ENCODE measurements at regions not wholly inside any gene's neighbourhood (a gene's known extent, or its start where the extent isn't known, plus 50 kb on each side); places are given as distances from the start of the nearest gene placed in this dataset.
"Not testable (repeated sequence)": the region's sequence is repeated elsewhere in the genome, so short reads cannot be mapped to it uniquely, and the experiment has no call there.

- no peak for ATAC-seq
These were observed 156.0 kb upstream of the JUN start for GRCh38 chr1:58939666-58940370.

GRCh38 chr1:58941471-58942289 lies 157.8 kb upstream of the JUN start:
- peak; percentile 53 to 57 for ATAC-seq

GRCh38 chr1:58942759-58943191 lies 158.9 kb upstream of the JUN start:
- no peak for ATAC-seq

- ATAC-seq, result peak in 1 of 2 donors; percentile 17
These were observed 159.9 kb upstream of the JUN start for GRCh38 chr1:58943776-58944175.

GRCh38 chr1:58944439-58944838 lies 160.6 kb upstream of the JUN start:
- ATAC-seq, result no peak

GRCh38 chr1:58946390-58946789 lies 162.5 kb upstream of the JUN start:
- no peak for ATAC-seq

GRCh38 chr1:58948671-58949070 lies 164.8 kb upstream of the JUN start:
- ATAC-seq, result no peak

GRCh38 chr1:58949551-58950220 lies 165.8 kb upstream of the JUN start:
- no peak for ATAC-seq

- ATAC-seq, result no peak
These were observed 167.1 kb upstream of the JUN start for GRCh38 chr1:58950897-58951296.

- ATAC-seq, result not testable (repeated sequence)
These were observed 170.1 kb upstream of the JUN start for GRCh38 chr1:58953951-58954350.

GRCh38 chr1:58963287-58963686 lies 179.4 kb upstream of the JUN start:
- not testable (repeated sequence) for ATAC-seq

GRCh38 chr1:58964428-58964827 lies 180.6 kb upstream of the JUN start:
- no peak for ATAC-seq

GRCh38 chr1:58964880-58965279 lies 181.0 kb upstream of the JUN start:
- ATAC-seq, result no peak

GRCh38 chr1:58966103-58966916 lies 182.5 kb upstream of the JUN start:
- no peak for ATAC-seq

GRCh38 chr1:58966917-58967740 lies 183.3 kb upstream of the JUN start:
- ATAC-seq, result no peak

- ATAC-seq, result peak; percentile 67 to 72
These were observed 184.6 kb upstream of the JUN start for GRCh38 chr1:58968360-58968952.

GRCh38 chr1:58969176-58969575 lies 185.3 kb upstream of the JUN start:
- ATAC-seq, result not testable (repeated sequence)

GRCh38 chr1:58971629-58972140 lies 187.8 kb upstream of the JUN start:
- ATAC-seq, result no peak

GRCh38 chr1:58975888-58976287 lies 192.0 kb upstream of the JUN start:
- no peak for ATAC-seq

- ATAC-seq, result no peak
These were observed 192.4 kb upstream of the JUN start for GRCh38 chr1:58976294-58976693.

- ATAC-seq, result no peak
These were observed 193.8 kb upstream of the JUN start for GRCh38 chr1:58977598-58977997.
